Mammary epithelial cell (primary cell): ENCODE measurements at regions not wholly inside any gene's neighbourhood (a gene's known extent, or its start where the extent isn't known, plus 50 kb on each side); places are given as distances from the start of the nearest gene placed in this dataset.

Source experiments
- EZH2 ChIP-seq: IDR thresholded peaks from 2 replicates; pipeline ENCODE4 v1.6.1; 2012; ENCODE audit warnings: low read length, inconsistent platforms, borderline replicate concordance
- TF ChIP-seq, protein P1 (sequence below), 2 donors: IDR thresholded peaks in 1 of 2; conservative IDR thresholded peaks in 1 of 2; 2 replicates each; pipeline ENCODE4 v1.5.1; 2011 to 2012; ENCODE audit warnings: inconsistent platforms in 2 of 2, low read length in 2 of 2, mild to moderate bottlenecking in 2 of 2, control low read depth in 1 of 2, low read depth in 1 of 2; ENCODE audit not compliant: insufficient read depth in 1 of 2; ENCODE audit errors: extremely low read depth in 1 of 2

DNA sequence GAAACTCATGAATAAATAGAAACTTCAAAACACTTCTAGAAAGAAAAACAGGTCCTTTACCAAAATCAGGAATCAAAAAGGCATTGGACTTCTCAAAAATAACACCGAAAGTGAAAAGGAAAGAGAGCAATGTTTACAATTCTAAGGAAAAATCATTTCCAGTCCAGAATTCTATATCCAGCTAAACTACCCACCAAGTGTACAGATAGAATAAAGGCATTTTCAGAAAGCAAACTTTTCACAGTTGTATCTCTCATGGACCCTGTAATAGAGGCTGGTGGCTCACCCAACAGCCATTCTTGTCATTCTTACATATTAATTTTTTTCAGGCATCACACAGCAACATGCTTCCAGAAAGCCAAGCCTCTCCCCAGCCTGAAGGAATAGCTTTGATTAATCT lies 63.7 kb downstream of the FOXD1 start:
- TF ChIP-seq, protein P1, sequence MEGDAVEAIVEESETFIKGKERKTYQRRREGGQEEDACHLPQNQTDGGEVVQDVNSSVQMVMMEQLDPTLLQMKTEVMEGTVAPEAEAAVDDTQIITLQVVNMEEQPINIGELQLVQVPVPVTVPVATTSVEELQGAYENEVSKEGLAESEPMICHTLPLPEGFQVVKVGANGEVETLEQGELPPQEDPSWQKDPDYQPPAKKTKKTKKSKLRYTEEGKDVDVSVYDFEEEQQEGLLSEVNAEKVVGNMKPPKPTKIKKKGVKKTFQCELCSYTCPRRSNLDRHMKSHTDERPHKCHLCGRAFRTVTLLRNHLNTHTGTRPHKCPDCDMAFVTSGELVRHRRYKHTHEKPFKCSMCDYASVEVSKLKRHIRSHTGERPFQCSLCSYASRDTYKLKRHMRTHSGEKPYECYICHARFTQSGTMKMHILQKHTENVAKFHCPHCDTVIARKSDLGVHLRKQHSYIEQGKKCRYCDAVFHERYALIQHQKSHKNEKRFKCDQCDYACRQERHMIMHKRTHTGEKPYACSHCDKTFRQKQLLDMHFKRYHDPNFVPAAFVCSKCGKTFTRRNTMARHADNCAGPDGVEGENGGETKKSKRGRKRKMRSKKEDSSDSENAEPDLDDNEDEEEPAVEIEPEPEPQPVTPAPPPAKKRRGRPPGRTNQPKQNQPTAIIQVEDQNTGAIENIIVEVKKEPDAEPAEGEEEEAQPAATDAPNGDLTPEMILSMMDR (conservative IDR thresholded peaks at IDR 0.05 in 1 of 2, IDR thresholded peaks at IDR 0.05 in 1 of 2; ENCODE audit: extremely low read depth in 1 of 2, insufficient read depth in 1 of 2, low read depth in 1 of 2, low read length in 2 of 2), result no peak
- no peak for TF ChIP-seq EZH2
